Neuronal stem cell (in vitro differentiated cells): ENCODE measurements at regions not wholly inside any gene's neighbourhood (a gene's known extent, or its start where the extent isn't known, plus 50 kb on each side); places are given as distances from the start of the nearest gene placed in this dataset.

ENCODE experiments used
- DNase-seq: peaks from one replicate; pipeline ENCODE4 v3.0.0-alpha.2; 2013; ENCODE audit warnings: low spot score
- H2AFZ ChIP-seq: one replicate; pipeline ENCODE4 v1.6.1; 2013; ENCODE audit warnings: mild to moderate bottlenecking, low read length, inconsistent platforms
- H2AK5ac ChIP-seq: 2 replicates; pipeline ENCODE4 v1.6.1; 2013; ENCODE audit warnings: low read depth, mild to moderate bottlenecking, inconsistent platforms, low read length, moderate library complexity, mixed read lengths
- H2BK120ac ChIP-seq: 2 replicates; pipeline ENCODE4 v1.6.1; 2013; ENCODE audit warnings: low read depth, mild to moderate bottlenecking, inconsistent platforms, low read length, moderate library complexity, mixed read lengths
- H2BK12ac ChIP-seq: one replicate; pipeline ENCODE4 v1.6.1; 2013; ENCODE audit warnings: low read length, inconsistent platforms
- H2BK15ac ChIP-seq: 2 replicates; pipeline ENCODE4 v1.6.1; 2013; ENCODE audit warnings: mild to moderate bottlenecking, low read length, inconsistent platforms, mixed read lengths
- H2BK5ac ChIP-seq: one replicate; pipeline ENCODE4 v1.6.1; 2013; ENCODE audit warnings: inconsistent platforms, mild to moderate bottlenecking, low read length, moderate library complexity
- H3K14ac ChIP-seq: one replicate; pipeline ENCODE4 v1.6.1; 2013; ENCODE audit warnings: low read length, inconsistent platforms
- H3K18ac ChIP-seq: 2 replicates; pipeline ENCODE4 v1.6.1; 2013; ENCODE audit warnings: low read length, inconsistent platforms
- H3K23ac ChIP-seq: 2 replicates; pipeline ENCODE4 v1.6.1; 2013; ENCODE audit warnings: low read depth, mild to moderate bottlenecking, mixed read lengths, low read length, inconsistent platforms; ENCODE audit not compliant: poor library complexity
- H3K27ac ChIP-seq: replicated peaks from 3 replicates; pipeline ENCODE4 v1.5.1; 2013; ENCODE audit warnings: low read length, inconsistent platforms
- H3K27me3 ChIP-seq, 3 experiments: 2 replicates each; pipeline ENCODE4 v1.6.1; 2013; ENCODE audit warnings: low read length in 3 of 3, mild to moderate bottlenecking in 2 of 3, inconsistent platforms in 1 of 3, low read depth in 1 of 3, mixed read lengths in 1 of 3, moderate library complexity in 1 of 3; ENCODE audit not compliant: control insufficient read depth in 3 of 3, insufficient read depth in 3 of 3
- H3K36me3 ChIP-seq, 2 donors: replicated peaks in 1 of 2; 2 replicates each; pipeline ENCODE4 v1.6.1; 2013; ENCODE audit warnings: low read length in 2 of 2; ENCODE audit not compliant: control insufficient read depth in 2 of 2, insufficient read depth in 2 of 2
- H3K4ac ChIP-seq: 2 replicates; pipeline ENCODE4 v1.6.1; 2013; ENCODE audit warnings: inconsistent platforms, mild to moderate bottlenecking, low read length, moderate library complexity
- H3K4me1 ChIP-seq, 2 donors: 1 replicate in 1 of 2; 2 replicates in 1 of 2; pipeline ENCODE4 v1.6.1; 2013; ENCODE audit warnings: low read length in 2 of 2, low read depth in 1 of 2; ENCODE audit not compliant: control insufficient read depth in 2 of 2, insufficient read depth in 1 of 2
- H3K4me2 ChIP-seq: one replicate; pipeline ENCODE4 v1.6.1; 2013; ENCODE audit warnings: mild to moderate bottlenecking, low read length, inconsistent platforms; ENCODE audit not compliant: insufficient read depth, poor library complexity, severe bottlenecking
- H3K4me3 ChIP-seq, 2 donors: 2 replicates each; pipeline ENCODE4 v1.5.1; 2013; ENCODE audit warnings: low read length in 2 of 2, mild to moderate bottlenecking in 2 of 2, inconsistent platforms in 1 of 2, moderate library complexity in 1 of 2
- H3K79me1 ChIP-seq: one replicate; pipeline ENCODE4 v1.6.1; 2013; ENCODE audit warnings: low read depth, mild to moderate bottlenecking, inconsistent platforms, low read length, moderate library complexity
- H3K9ac ChIP-seq: one replicate; pipeline ENCODE4 v1.6.1; 2013; ENCODE audit warnings: mild to moderate bottlenecking, low read depth, low read length, inconsistent platforms; ENCODE audit not compliant: poor library complexity
- H3K9me3 ChIP-seq, 2 donors: replicated peaks in 1 of 2; 2 replicates each; pipeline versions ENCODE3 to v1.6.1; 2013; ENCODE audit warnings: low read length in 2 of 2, mild to moderate bottlenecking in 2 of 2, inconsistent platforms in 1 of 2, low read depth in 1 of 2, mixed read lengths in 1 of 2, moderate library complexity in 1 of 2; ENCODE audit not compliant: control insufficient read depth in 2 of 2, insufficient read depth in 1 of 2
- H4K8ac ChIP-seq: one replicate; pipeline ENCODE4 v1.6.1; 2013; ENCODE audit warnings: low read depth, mild to moderate bottlenecking, inconsistent platforms, low read length, moderate library complexity
- H4K91ac ChIP-seq: one replicate; pipeline ENCODE4 v1.6.1; 2013; ENCODE audit warnings: low read length, low read depth, mild to moderate bottlenecking, inconsistent platforms; ENCODE audit not compliant: poor library complexity
- WGBS, 2 donors: extraction: QIAGEN DNeasy Blood & Tissue Kit; methylation state at CpG; one replicate each; pipeline ENCODE4 v1.1.7; 2013; ENCODE audit warnings: missing lambda C conversion rate in 2 of 2, mixed read lengths in 1 of 2; ENCODE audit not compliant: insufficient read length in 2 of 2, insufficient replicate concordance in 1 of 2; ENCODE audit errors: extremely low coverage in 2 of 2; 5-methylcytosine and 5-hydroxymethylcytosine counted together

- Histone ChIP-seq H3K23ac (no peak overlapping the region), H3K4ac (no peak overlapping the region), H4K91ac (no peak overlapping the region), H3K9me3 (no peaks in the 10 kb centered on the region), H3K27ac (no peak overlapping the region), H4K8ac (no peak overlapping the region), H3K4me1 (no peaks in the 10 kb centered on the region), H2BK12ac (no peak overlapping the region), H2BK5ac (no peak overlapping the region), H3K36me3 (no peaks in the 10 kb centered on the region), H3K18ac (no peak overlapping the region), H2BK15ac (no peak overlapping the region), H3K9ac (no peak overlapping the region), H3K14ac (no peak overlapping the region), H2AFZ (no peak overlapping the region), H3K79me1 (no peaks in the 10 kb centered on the region), H3K4me3 (no peak overlapping the region), H3K27me3 (no peaks in the 10 kb centered on the region), H2AK5ac (no peak overlapping the region), H3K4me2 (no peak overlapping the region), H2BK120ac (no peak overlapping the region)
- no peak for DNase-seq
- no CpG with 5 or more reads among the region's 1 CpG for WGBS, 2 donors
Observed at GRCh38 chr10:55892276-55892675, 468.8 kb downstream of the ZWINT start.

- no peak overlapping the region for H3K4me3 ChIP-seq
- H3K14ac ChIP-seq = no peak overlapping the region
- H2BK5ac ChIP-seq = no peak overlapping the region
- no peaks in the 10 kb centered on the region for H3K36me3 ChIP-seq
- H3K18ac ChIP-seq = no peak overlapping the region
- no peak overlapping the region for H3K23ac ChIP-seq
- no peak for DNase-seq
- H2AK5ac ChIP-seq = no peak overlapping the region
- H3K79me1 ChIP-seq = no peaks in the 10 kb centered on the region
- H3K4me2 ChIP-seq = no peak overlapping the region
- H4K91ac ChIP-seq = no peak overlapping the region
- H3K27ac ChIP-seq = no peak overlapping the region
- peak overlapping the region; percentile 69 for H2AFZ ChIP-seq
- H3K9ac ChIP-seq = no peak overlapping the region
- H2BK12ac ChIP-seq = no peak overlapping the region
- H3K4me1 ChIP-seq = peaks cover 3 to 4% of the 10 kb centered on the region in 2 donors
- no peak overlapping the region for H3K4ac ChIP-seq
- no peaks in the 10 kb centered on the region for H3K27me3 ChIP-seq
- no peak overlapping the region for H2BK15ac ChIP-seq
- no peak overlapping the region for H2BK120ac ChIP-seq
- no peak overlapping the region for H4K8ac ChIP-seq
- H3K9me3 ChIP-seq = peaks cover 0 to 2% of the 10 kb centered on the region in 2 donors
Observed at GRCh38 chr10:55881588-55881987, 479.5 kb downstream of the ZWINT start.

- H3K4ac ChIP-seq = no peak overlapping the region
- H2BK15ac ChIP-seq = no peak overlapping the region
- H4K8ac ChIP-seq = no peak overlapping the region
- H3K27ac ChIP-seq = no peak overlapping the region
- DNase-seq = no peak
- no peak overlapping the region for H2BK12ac ChIP-seq
- no peak overlapping the region for H3K23ac ChIP-seq
- H3K9ac ChIP-seq = no peak overlapping the region
- no peaks in the 10 kb centered on the region for H3K9me3 ChIP-seq
- H2BK120ac ChIP-seq = no peak overlapping the region
- no peak overlapping the region for H3K18ac ChIP-seq
- H3K4me1 ChIP-seq = no peaks in the 10 kb centered on the region
- no peak overlapping the region for H2BK5ac ChIP-seq
- H3K14ac ChIP-seq = no peak overlapping the region
- H3K79me1 ChIP-seq = no peaks in the 10 kb centered on the region
- no peak overlapping the region for H4K91ac ChIP-seq
- no peak overlapping the region for H2AK5ac ChIP-seq
- WGBS, 2 donors = no CpG with 5 or more reads among the region's 2 CpGs
- no peaks in the 10 kb centered on the region for H3K27me3 ChIP-seq
- no peak overlapping the region for H3K4me2 ChIP-seq
- H3K4me3 ChIP-seq = no peak overlapping the region
- no peak overlapping the region for H2AFZ ChIP-seq
- no peaks in the 10 kb centered on the region for H3K36me3 ChIP-seq
Observed at GRCh38 chr10:55873485-55873884, 487.6 kb downstream of the ZWINT start.

GRCh38 chr10:55870186-55870585 lies 490.9 kb downstream of the ZWINT start:
- Histone ChIP-seq H3K4me1 (no peaks in the 10 kb centered on the region), H3K4me2 (no peak overlapping the region), H2BK12ac (no peak overlapping the region), H4K8ac (no peak overlapping the region), H2AFZ (no peak overlapping the region), H3K4ac (no peak overlapping the region), H3K9ac (no peak overlapping the region), H3K4me3 (no peak overlapping the region), H3K9me3 (no peaks in the 10 kb centered on the region), H3K27me3 (no peaks in the 10 kb centered on the region), H3K27ac (no peak overlapping the region), H3K23ac (no peak overlapping the region), H3K18ac (no peak overlapping the region), H2BK120ac (no peak overlapping the region), H2AK5ac (no peak overlapping the region), H4K91ac (no peak overlapping the region), H3K79me1 (no peaks in the 10 kb centered on the region), H2BK5ac (no peak overlapping the region), H3K14ac (no peak overlapping the region), H2BK15ac (no peak overlapping the region), H3K36me3 (no peaks in the 10 kb centered on the region)
- DNase-seq = no peak
- WGBS, 2 donors = no CpG with 5 or more reads among the region's 1 CpG
